Lower leg skin (tissue), 4 donors: ENCODE measurements at regions not wholly inside any gene's neighbourhood (a gene's known extent, or its start where the extent isn't known, plus 50 kb on each side); places are given as distances from the start of the nearest gene placed in this dataset.
A peak's percentile ranks its signal among the peaks of the same experiment; 100 is the strongest.

Source experiments
- DNase-seq, 2 donors: peaks; one replicate each; pipeline ENCODE4 v3.0.0-alpha.2; 2019; ENCODE audit warnings: low spot score in 2 of 2
- H3K4me3 ChIP-seq: fragments of 200-600 bp; sonication (generic); 2 replicates; pipeline ENCODE4 v1.5.1; 2017; ENCODE audit warnings: mild to moderate bottlenecking, low read depth; ENCODE audit not compliant: poor library complexity, severe bottlenecking
- POLR2A ChIP-seq, 2 donors: fragments of 450-650 bp; IDR thresholded peaks; one replicate each; pipeline ENCODE4 v1.6.1; 2016 to 2017; ENCODE audit warnings: antibody characterized with exemption in 2 of 2, mild to moderate bottlenecking in 1 of 2, moderate library complexity in 1 of 2
- WGBS, 2 donors: methylation state at CpG; one replicate each; pipeline ENCODE4 v1.1.5; 2018; 5-methylcytosine and 5-hydroxymethylcytosine counted together
- intact Hi-C: fragments of 100-400 bp; cut with DNase I; formaldehyde crosslinking; loops from one replicate; pipeline ENCODE4 v1.15.0; 2023; ENCODE audit warnings: low total_unique reads
- TF ChIP-seq, protein P1 (sequence below), 3 donors: fragments of 450-650 bp; IDR thresholded peaks; one replicate each; pipeline ENCODE4 v1.5.1; 2016; ENCODE audit warnings: antibody characterized with exemption in 3 of 3, mild to moderate bottlenecking in 3 of 3, moderate library complexity in 2 of 3

DNA sequence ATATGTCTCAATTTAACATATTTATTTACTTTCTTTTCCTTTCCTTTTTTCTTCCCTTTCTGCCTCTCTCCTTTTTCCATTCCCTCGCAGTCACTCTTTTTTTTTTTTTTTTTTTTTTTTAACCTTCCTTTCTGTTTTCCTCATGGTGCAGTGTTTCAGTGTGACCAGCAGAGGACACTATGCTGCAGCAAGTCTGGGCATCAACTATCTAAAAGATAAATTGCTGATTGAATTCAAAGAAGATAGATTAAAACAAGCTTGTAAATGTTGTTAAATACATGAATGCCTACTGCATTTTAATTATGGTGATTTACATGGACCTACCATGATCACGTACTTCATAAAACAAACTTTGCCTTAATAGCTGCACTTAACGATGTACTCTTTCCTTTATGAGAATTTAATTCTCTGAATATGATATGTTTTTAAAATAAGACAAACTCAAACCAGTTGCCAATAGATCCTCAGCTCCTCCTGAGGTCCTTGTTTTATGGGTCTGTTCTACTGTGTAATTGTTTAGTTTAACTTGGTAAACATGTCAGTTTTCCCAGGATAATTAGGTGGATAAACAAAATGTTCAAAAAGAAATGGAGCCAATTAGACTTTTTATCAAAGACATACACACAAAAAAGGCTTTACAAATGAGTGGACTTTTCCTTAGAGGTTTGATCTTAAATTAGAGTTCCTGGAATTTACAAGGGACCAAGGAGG is 101.0 kb upstream of the AGR3 start:
- no peak overlapping the region for H3K4me3 ChIP-seq
- intact Hi-C loops = no loop called here
- WGBS, 2 donors = 8 to 14% methylated on average over 3 of the region's 3 CpGs
- TF ChIP-seq, protein P1, sequence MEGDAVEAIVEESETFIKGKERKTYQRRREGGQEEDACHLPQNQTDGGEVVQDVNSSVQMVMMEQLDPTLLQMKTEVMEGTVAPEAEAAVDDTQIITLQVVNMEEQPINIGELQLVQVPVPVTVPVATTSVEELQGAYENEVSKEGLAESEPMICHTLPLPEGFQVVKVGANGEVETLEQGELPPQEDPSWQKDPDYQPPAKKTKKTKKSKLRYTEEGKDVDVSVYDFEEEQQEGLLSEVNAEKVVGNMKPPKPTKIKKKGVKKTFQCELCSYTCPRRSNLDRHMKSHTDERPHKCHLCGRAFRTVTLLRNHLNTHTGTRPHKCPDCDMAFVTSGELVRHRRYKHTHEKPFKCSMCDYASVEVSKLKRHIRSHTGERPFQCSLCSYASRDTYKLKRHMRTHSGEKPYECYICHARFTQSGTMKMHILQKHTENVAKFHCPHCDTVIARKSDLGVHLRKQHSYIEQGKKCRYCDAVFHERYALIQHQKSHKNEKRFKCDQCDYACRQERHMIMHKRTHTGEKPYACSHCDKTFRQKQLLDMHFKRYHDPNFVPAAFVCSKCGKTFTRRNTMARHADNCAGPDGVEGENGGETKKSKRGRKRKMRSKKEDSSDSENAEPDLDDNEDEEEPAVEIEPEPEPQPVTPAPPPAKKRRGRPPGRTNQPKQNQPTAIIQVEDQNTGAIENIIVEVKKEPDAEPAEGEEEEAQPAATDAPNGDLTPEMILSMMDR (IDR thresholded peaks at IDR 0.05) = peak in 1 of 3 donors; percentile 74
- TF ChIP-seq POLR2A (IDR thresholded peaks at IDR 0.05) = no peak
- DNase-seq = no peak

DNA sequence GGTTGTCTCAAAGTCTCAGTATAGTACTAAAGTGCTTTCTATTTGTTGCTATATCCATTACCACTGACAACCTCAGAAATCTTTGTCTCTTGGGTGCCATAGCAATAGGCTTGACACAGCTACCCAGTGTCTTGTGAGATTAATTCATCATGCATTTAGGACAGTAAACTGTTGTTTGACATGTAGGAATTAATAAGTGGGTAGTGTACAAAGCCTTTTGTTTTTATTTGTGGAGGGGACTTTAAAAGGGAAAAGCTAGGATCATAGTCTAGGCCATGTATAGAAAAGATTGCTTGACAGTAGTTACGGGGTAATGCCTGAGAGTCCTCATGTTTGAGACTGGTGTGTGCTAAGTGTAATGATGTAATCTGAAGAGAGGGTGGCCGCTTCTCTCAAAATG is 102.6 kb upstream of the AGR3 start:
- no peak overlapping the region for H3K4me3 ChIP-seq
- TF ChIP-seq, protein P1 (IDR thresholded peaks at IDR 0.05) = no peak
- TF ChIP-seq POLR2A (IDR thresholded peaks at IDR 0.05) = no peak
- DNase-seq = no peak
- 88 to 96% methylated on average over 2 of the region's 2 CpGs for WGBS, 2 donors
- intact Hi-C loops = no loop called here

DNA sequence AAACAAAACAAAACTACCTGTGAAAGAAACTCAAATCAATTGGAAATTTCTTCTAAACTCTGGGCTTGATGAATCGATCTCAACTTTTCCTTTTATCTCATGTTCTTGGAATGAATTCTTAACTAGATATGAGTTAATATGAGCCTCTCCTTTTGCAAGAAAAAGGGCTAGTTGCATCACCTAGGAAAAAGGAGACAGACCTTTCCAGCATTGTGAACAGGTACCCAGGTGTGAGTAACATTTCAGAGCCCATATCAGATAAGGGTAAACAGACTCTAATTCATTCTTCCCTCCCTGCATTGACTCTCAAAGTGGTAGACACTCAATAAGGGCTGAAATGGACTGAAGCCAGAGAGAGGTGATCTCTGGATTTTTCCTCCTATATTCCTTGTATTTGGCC is 103.8 kb upstream of the AGR3 start:
- no peak for DNase-seq
- TF ChIP-seq, protein P1 (IDR thresholded peaks at IDR 0.05) = no peak
- TF ChIP-seq POLR2A (IDR thresholded peaks at IDR 0.05) = no peak
- intact Hi-C loops = loop anchor here (5.0 kb wide), 1 partner anchor 317 kb away; no protein-coding TSS in a partner anchor
- 77 to 83% methylated on average over 1 of the region's 1 CpG for WGBS, 2 donors
- H3K4me3 ChIP-seq = no peak overlapping the region

DNA sequence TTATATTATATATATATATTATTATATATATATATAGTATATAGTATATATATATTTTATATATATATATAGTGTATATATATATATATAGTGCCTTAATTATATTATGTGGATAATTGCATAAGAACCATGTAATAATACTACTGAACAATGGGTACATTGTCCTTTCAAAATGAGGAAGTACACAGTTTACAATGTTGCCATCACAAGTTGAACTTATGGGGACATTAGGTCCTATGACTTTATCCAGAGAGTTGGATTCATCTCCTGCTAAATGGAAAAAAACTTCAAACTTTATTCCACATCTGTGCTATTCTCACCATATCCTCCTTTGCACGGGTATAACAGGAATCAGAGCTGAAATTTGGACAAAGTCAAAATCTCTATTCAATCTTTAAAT is 105.0 kb upstream of the AGR3 start:
- H3K4me3 ChIP-seq = no peak overlapping the region
- no peak for DNase-seq
- 83 to 94% methylated on average over 1 of the region's 1 CpG for WGBS, 2 donors
- TF ChIP-seq, protein P1 (IDR thresholded peaks at IDR 0.05) = no peak
- TF ChIP-seq POLR2A (IDR thresholded peaks at IDR 0.05) = no peak
- intact Hi-C loops = loop anchor here (5.0 kb wide), 1 partner anchor 316 kb away; no protein-coding TSS in a partner anchor

DNA sequence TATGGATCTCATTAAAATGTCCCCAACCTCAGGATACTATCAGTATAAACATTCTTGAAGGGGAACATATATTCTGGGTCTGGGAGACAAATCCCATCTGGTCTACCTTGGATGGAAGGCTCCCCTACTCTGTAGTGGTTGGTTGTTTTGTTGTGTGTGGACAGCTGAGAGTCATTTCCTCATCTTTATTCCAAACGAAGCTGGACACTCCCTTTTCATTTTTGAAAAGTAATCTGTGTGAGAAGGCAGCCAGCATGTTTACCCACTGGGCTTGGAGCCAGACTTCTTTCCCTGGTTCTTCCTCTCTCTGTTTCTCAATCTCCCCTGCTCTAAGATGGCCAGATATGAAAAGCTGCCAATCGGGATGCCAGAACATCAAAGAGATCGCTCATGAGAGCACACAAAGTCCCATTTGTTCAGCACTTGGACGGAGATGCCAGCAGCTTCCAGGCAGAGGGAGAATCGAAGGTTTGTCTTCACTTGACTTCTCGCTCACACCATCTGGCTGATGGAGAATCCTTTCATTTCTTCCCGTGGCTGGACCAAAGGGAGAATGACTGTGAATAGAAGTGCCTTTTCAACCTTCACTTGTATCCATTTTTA is 108.1 kb upstream of the AGR3 start:
- TF ChIP-seq, protein P1 (IDR thresholded peaks at IDR 0.05) = no peak
- no peak for TF ChIP-seq POLR2A (IDR thresholded peaks at IDR 0.05)
- intact Hi-C loops = loop anchor here (5.0 kb wide), 1 partner anchor 312 kb away; no protein-coding TSS in a partner anchor
- peak; percentile 85 to 91 for DNase-seq
- 5 to 7% methylated on average over 7 of the region's 7 CpGs for WGBS, 2 donors
- H3K4me3 ChIP-seq = no peak overlapping the region
